Muscle of back (tissue), 3 donors: ENCODE measurements at regions not wholly inside any gene's neighbourhood (a gene's known extent, or its start where the extent isn't known, plus 50 kb on each side); places are given as distances from the start of the nearest gene placed in this dataset.

Experiments used
- DNase-seq, 3 donors: peaks; one replicate each; pipeline versions ENCODE4 v3.0.0 to v3.0.0-alpha.2; 2013

- DNase-seq: peak; percentile 47 to 74 (median 54)
Observed at GRCh38 chr18:24986666-24987302, 365.2 kb downstream of the ZNF521 start.

- peak; percentile 78 to 90 (median 84) for DNase-seq
Observed at GRCh38 chr18:24987303-24988252, 364.4 kb downstream of the ZNF521 start.

- peak in 2 of 3 donors; percentile 46 to 79 for DNase-seq
Observed at GRCh38 chr18:24988253-24988840, 363.6 kb downstream of the ZNF521 start.

GRCh38 chr18:24989760-24990593 is 362.0 kb downstream of the ZNF521 start:
- no peak for DNase-seq

- DNase-seq: peak in 1 of 3 donors; percentile 49
Observed at GRCh38 chr18:24990671-24991134, 361.3 kb downstream of the ZNF521 start.

GRCh38 chr18:24991141-24992060 is 360.6 kb downstream of the ZNF521 start:
- peak in 1 of 3 donors; percentile 80 for DNase-seq

- DNase-seq: no peak
Observed at GRCh38 chr18:24992491-24992890, 359.5 kb downstream of the ZNF521 start.

- DNase-seq: no peak
Observed at GRCh38 chr18:24993628-24994027, 358.3 kb downstream of the ZNF521 start.

- DNase-seq: no peak
Observed at GRCh38 chr18:24995056-24995455, 356.9 kb downstream of the ZNF521 start.

- DNase-seq: no peak
Observed at GRCh38 chr18:24995755-24996154, 356.2 kb downstream of the ZNF521 start.

GRCh38 chr18:24999650-25000267 is 352.2 kb downstream of the ZNF521 start:
- no peak for DNase-seq

- DNase-seq: no peak
Observed at GRCh38 chr18:25001803-25002202, 350.2 kb downstream of the ZNF521 start.

GRCh38 chr18:25005541-25006403 is 346.2 kb downstream of the ZNF521 start:
- peak; percentile 63 to 85 (median 72) for DNase-seq

GRCh38 chr18:25010623-25011374 is 341.2 kb downstream of the ZNF521 start:
- no peak for DNase-seq
